ENCODE measurements at regions not wholly inside any gene's neighbourhood (a gene's known extent, or its start where the extent isn't known, plus 50 kb on each side); places are given as distances from the start of the nearest gene placed in this dataset.

DNA sequence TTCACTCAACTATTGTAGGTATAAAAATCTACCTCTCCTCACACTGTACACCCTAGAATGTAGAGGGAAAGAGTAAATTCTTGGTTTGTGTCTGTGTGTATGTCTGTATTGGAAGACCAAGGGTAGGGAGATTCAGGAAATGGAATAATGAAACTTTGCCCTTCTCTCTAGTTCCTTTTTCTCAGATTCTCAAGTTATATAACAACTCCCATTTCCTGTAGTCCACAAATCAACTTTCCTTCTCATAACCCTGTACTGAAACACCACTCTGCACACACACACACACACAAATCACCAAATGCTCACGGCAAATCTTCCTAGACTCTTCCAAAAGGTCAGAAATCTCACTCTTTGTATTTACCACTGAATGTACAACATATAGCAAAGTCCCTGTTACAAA lies 824.5 kb upstream of the DIAPH2 start:
- Mint-ChIP-seq H3K4me3 (no peak overlapping the region), H3K9me3 (peaks cover 7 to 16% of the 10 kb centered on the region in 2 donors), H3K36me3 (no peaks in the 10 kb centered on the region), H3K4me1 (no peaks in the 10 kb centered on the region), H3K27ac (no peak overlapping the region), H3K27me3 (ENCODE audit: low read depth in 2 of 2) (no peaks in the 10 kb centered on the region)
- Histone ChIP-seq H3K4me3 (ENCODE audit: low read length) (no peak overlapping the region), H3K27me3 (ENCODE audit: control insufficient read depth, insufficient read depth, low read length) (no peaks in the 10 kb centered on the region), H3K27ac (ENCODE audit: low read length) (no peak overlapping the region), H3K36me3 (ENCODE audit: control insufficient read depth, insufficient read depth, low read length) (no peaks in the 10 kb centered on the region), H3K4me1 (ENCODE audit: control insufficient read depth, insufficient read depth, low read length) (no peaks in the 10 kb centered on the region), H3K9me3 (ENCODE audit: control insufficient read depth, insufficient read depth, low read length) (no peaks in the 10 kb centered on the region)
- no peak for ATAC-seq
- intact Hi-C loops (cut with micrococcal nuclease), result no loop called here
- no peak for DNase-seq
- WGBS (ENCODE audit: insufficient coverage), result 47% methylated on average over 1 of the region's 1 CpG
- TF ChIP-seq CTCF (IDR thresholded peaks at IDR 0.05), result no peak

DNA sequence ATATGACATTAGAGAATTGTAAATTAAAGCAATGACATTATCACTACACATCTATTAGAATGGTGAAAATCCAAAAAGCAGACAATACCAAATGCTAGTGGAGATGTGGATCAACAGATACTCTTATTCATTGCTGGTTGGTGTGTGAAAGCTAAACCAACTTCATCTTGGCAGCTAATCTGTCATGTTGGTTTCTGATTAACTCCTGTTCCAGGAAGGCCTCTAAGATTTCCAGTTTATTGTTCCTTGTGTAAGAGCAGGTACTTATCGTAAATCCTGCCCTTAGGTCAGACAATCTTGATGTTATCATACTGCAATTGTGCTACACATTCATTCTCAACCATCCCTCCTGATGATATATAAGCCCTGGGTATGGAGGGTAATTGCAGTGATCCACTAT lies 809.0 kb upstream of the DIAPH2 start:
- no peak for DNase-seq
- ATAC-seq, result no peak
- no peak for TF ChIP-seq CTCF (IDR thresholded peaks at IDR 0.05)
- Histone ChIP-seq H3K27me3 (ENCODE audit: control insufficient read depth, insufficient read depth, low read length) (no peaks in the 10 kb centered on the region), H3K27ac (ENCODE audit: low read length) (no peak overlapping the region), H3K36me3 (ENCODE audit: control insufficient read depth, insufficient read depth, low read length) (no peaks in the 10 kb centered on the region), H3K4me1 (ENCODE audit: control insufficient read depth, insufficient read depth, low read length) (no peaks in the 10 kb centered on the region), H3K4me3 (ENCODE audit: low read length) (no peak overlapping the region), H3K9me3 (ENCODE audit: control insufficient read depth, insufficient read depth, low read length) (no peaks in the 10 kb centered on the region)
- Mint-ChIP-seq H3K4me3 (no peak overlapping the region), H3K36me3 (no peaks in the 10 kb centered on the region), H3K27ac (no peak overlapping the region), H3K27me3 (ENCODE audit: low read depth in 2 of 2) (no peaks in the 10 kb centered on the region), H3K4me1 (no peaks in the 10 kb centered on the region), H3K9me3 (peaks cover 9 to 14% of the 10 kb centered on the region in 2 donors)
- intact Hi-C loops (cut with micrococcal nuclease), result no loop called here
- no CpG with 5 or more reads among the region's 1 CpG for WGBS (ENCODE audit: insufficient coverage)

GRCh38 chrX:95878874-95879273 lies 805.8 kb upstream of the DIAPH2 start:
- WGBS (ENCODE audit: insufficient coverage), result 72% methylated on average over 4 of the region's 4 CpGs
- Histone ChIP-seq H3K4me3 (ENCODE audit: low read length) (no peak overlapping the region), H3K4me1 (ENCODE audit: control insufficient read depth, insufficient read depth, low read length) (no peaks in the 10 kb centered on the region), H3K9me3 (ENCODE audit: control insufficient read depth, insufficient read depth, low read length) (no peaks in the 10 kb centered on the region), H3K36me3 (ENCODE audit: control insufficient read depth, insufficient read depth, low read length) (no peaks in the 10 kb centered on the region), H3K27ac (ENCODE audit: low read length) (no peak overlapping the region), H3K27me3 (ENCODE audit: control insufficient read depth, insufficient read depth, low read length) (no peaks in the 10 kb centered on the region)
- Mint-ChIP-seq H3K27ac (no peak overlapping the region), H3K36me3 (no peaks in the 10 kb centered on the region), H3K9me3 (peaks cover 4 to 15% of the 10 kb centered on the region in 2 donors), H3K4me3 (no peak overlapping the region), H3K27me3 (ENCODE audit: low read depth in 2 of 2) (no peaks in the 10 kb centered on the region), H3K4me1 (no peaks in the 10 kb centered on the region)
- no peak for ATAC-seq
- TF ChIP-seq CTCF (IDR thresholded peaks at IDR 0.05), result no peak
- intact Hi-C loops (cut with micrococcal nuclease), result no loop called here
- DNase-seq, result no peak

GRCh38 chrX:95884186-95884585 lies 800.5 kb upstream of the DIAPH2 start:
- Histone ChIP-seq H3K36me3 (ENCODE audit: control insufficient read depth, insufficient read depth, low read length) (no peaks in the 10 kb centered on the region), H3K27me3 (ENCODE audit: control insufficient read depth, insufficient read depth, low read length) (no peaks in the 10 kb centered on the region), H3K27ac (ENCODE audit: low read length) (no peak overlapping the region), H3K4me1 (ENCODE audit: control insufficient read depth, insufficient read depth, low read length) (no peaks in the 10 kb centered on the region), H3K4me3 (ENCODE audit: low read length) (no peak overlapping the region), H3K9me3 (ENCODE audit: control insufficient read depth, insufficient read depth, low read length) (no peaks in the 10 kb centered on the region)
- H3K36me3 Mint-ChIP-seq, result no peaks in the 10 kb centered on the region
- DNase-seq (no peak), ATAC-seq (no peak)
- intact Hi-C loops (cut with micrococcal nuclease), result no loop called here
- 100% methylated on average over 1 of the region's 2 CpGs for WGBS (ENCODE audit: insufficient coverage)
- no peaks in the 10 kb centered on the region for H3K27me3 Mint-ChIP-seq (ENCODE audit: low read depth in 2 of 2)
- H3K9me3 Mint-ChIP-seq, result peaks cover 2 to 8% of the 10 kb centered on the region in 2 donors
- H3K4me3 Mint-ChIP-seq, result no peak overlapping the region
- H3K27ac Mint-ChIP-seq, result no peak overlapping the region
- H3K4me1 Mint-ChIP-seq, result no peaks in the 10 kb centered on the region
- TF ChIP-seq CTCF (IDR thresholded peaks at IDR 0.05), result no peak
